Endothelial cell of umbilical vein (primary cell): ENCODE measurements at regions not wholly inside any gene's neighbourhood (a gene's known extent, or its start where the extent isn't known, plus 50 kb on each side); places are given as distances from the start of the nearest gene placed in this dataset.

Experiments
- BruUV-seq: library from RNA; stranded (reverse); fragments of 400-500 nt; replicated peaks from 2 replicates; lab custom pipeline; 2021; lab: Mats Ljungman, UMichigan
- CTCF ChIA-PET: fragments of 300-600, 350-600 bp; sonication (Branson Sonifier 250); formaldehyde crosslinking; loops from one replicate; lab custom pipeline; 2021; ENCODE audit warnings: antibody characterized with exemption, inconsistent platforms; lab: Charles Lee
- POLR2A ChIA-PET: fragments of 300-600, 350-600 bp; sonication (Branson Sonifier 250); formaldehyde crosslinking; loops from one replicate; lab custom pipeline; 2021; ENCODE audit warnings: antibody characterized with exemption, inconsistent platforms; lab: Charles Lee
- DNase-seq: peaks from one replicate; pipeline ENCODE4 v3.0.0-alpha.2; 2011; ENCODE audit warnings: low read depth, low spot score
- FAIRE-seq: peaks from 2 replicates; lab custom pipeline; 2011; peaks lifted over from hg19 to GRCh38; lab: Jason Lieb, UNC
- H2AFZ ChIP-seq: 2 replicates; pipeline ENCODE4 v1.6.0; 2012; ENCODE audit warnings: low read depth, low read length, control low read depth, inconsistent platforms
- H3K27ac ChIP-seq: 2 replicates; pipeline ENCODE4 v1.5.1; 2011; ENCODE audit warnings: low read depth, mild to moderate bottlenecking, control low read depth, low read length, moderate library complexity; ENCODE audit not compliant: insufficient read depth
- H3K27me3 ChIP-seq, 2 experiments: 2 replicates each; pipeline versions ENCODE4 v1.6.0 to v1.6.1; 2011; ENCODE audit warnings: low read length in 2 of 2, mixed read lengths in 1 of 2; ENCODE audit not compliant: control insufficient read depth in 2 of 2, insufficient read depth in 2 of 2
- H3K36me3 ChIP-seq, 2 experiments: 2 replicates in 1 of 2; 3 replicates in 1 of 2; pipeline ENCODE4 v1.5.1; 2011; ENCODE audit warnings: low read length in 2 of 2, mild to moderate bottlenecking in 1 of 2, moderate library complexity in 1 of 2; ENCODE audit not compliant: control insufficient read depth in 2 of 2, insufficient read depth in 2 of 2; ENCODE audit errors: extremely low read depth in 1 of 2
- H3K4me1 ChIP-seq: 3 replicates; pipeline ENCODE4 v1.5.1; 2011; ENCODE audit warnings: mild to moderate bottlenecking, low read length; ENCODE audit not compliant: control insufficient read depth, insufficient read depth; ENCODE audit errors: extremely low read depth
- H3K4me2 ChIP-seq: 2 replicates; pipeline ENCODE4 v1.6.1; 2011; ENCODE audit warnings: low read length, control low read depth, mixed read lengths; ENCODE audit not compliant: insufficient read depth
- H3K4me3 ChIP-seq, 3 experiments: fragments of 200-600 bp in 1 of 3; sonication (generic), shearing (Covaris generic) in 1 of 3; replicated peaks in 1 of 3; 2 replicates each; pipeline ENCODE4 v1.5.1; 2011 to 2016; ENCODE audit warnings: control low read depth in 3 of 3, low read length in 3 of 3, mild to moderate bottlenecking in 2 of 3, inconsistent platforms in 1 of 3, low read depth in 1 of 3, moderate library complexity in 1 of 3; ENCODE audit not compliant: insufficient read depth in 1 of 3
- H3K79me2 ChIP-seq: 2 replicates; pipeline ENCODE4 v1.6.0; 2012; ENCODE audit warnings: low read length, inconsistent platforms; ENCODE audit not compliant: control insufficient read depth, insufficient read depth
- H3K9ac ChIP-seq: replicated peaks from 2 replicates; pipeline ENCODE3; 2011; ENCODE audit warnings: low read length, control low read depth; ENCODE audit not compliant: insufficient read depth; ENCODE audit errors: extremely low read depth
- H3K9me1 ChIP-seq: replicated peaks from 3 replicates; pipeline ENCODE4 v1.6.0; 2011; ENCODE audit warnings: mild to moderate bottlenecking, low read length; ENCODE audit not compliant: control insufficient read depth, insufficient read depth; ENCODE audit errors: extremely low read depth
- H3K9me3 ChIP-seq: replicated peaks from 2 replicates; pipeline ENCODE4 v1.5.1; 2012; ENCODE audit warnings: low read length, inconsistent platforms; ENCODE audit not compliant: control insufficient read depth, insufficient read depth
- H4K20me1 ChIP-seq: replicated peaks from 2 replicates; pipeline ENCODE3; 2011; ENCODE audit warnings: mild to moderate bottlenecking, low read length; ENCODE audit not compliant: control insufficient read depth, insufficient read depth; ENCODE audit errors: extremely low read depth
- CTCF ChIP-seq, 2 donors: IDR thresholded peaks; 1 replicate in 1 of 2; 2 replicates in 1 of 2; pipeline ENCODE4 v1.5.1; 2011; ENCODE audit warnings: low read length in 2 of 2, mild to moderate bottlenecking in 2 of 2, moderate library complexity in 2 of 2, control low read depth in 1 of 2, inconsistent platforms in 1 of 2, low read depth in 1 of 2; ENCODE audit not compliant: insufficient read depth in 1 of 2; ENCODE audit errors: extremely low read depth in 1 of 2
- GATA2 ChIP-seq: IDR thresholded peaks from 2 replicates; pipeline ENCODE4 v1.7.0; 2011; ENCODE audit warnings: low read depth, mild to moderate bottlenecking, moderate library complexity, mixed read lengths, low read length; ENCODE audit not compliant: insufficient read length, insufficient read depth
- JUN ChIP-seq: IDR thresholded peaks from 2 replicates; pipeline ENCODE4 v1.6.1; 2011; ENCODE audit warnings: borderline replicate concordance, low read depth; ENCODE audit not compliant: insufficient read length, insufficient read depth
- MAX ChIP-seq: IDR thresholded peaks from 2 replicates; pipeline ENCODE4 v1.6.1; 2011; ENCODE audit not compliant: insufficient read depth, insufficient read length
- MYC ChIP-seq: IDR thresholded peaks from one replicate; pipeline ENCODE4 v1.6.1; 2011; ENCODE audit warnings: mild to moderate bottlenecking, low read depth, low read length
- POLR2A ChIP-seq: IDR thresholded peaks from 2 replicates; pipeline ENCODE4 v1.6.1; 2012; ENCODE audit warnings: low read depth, mild to moderate bottlenecking, control low read depth, low read length
- POLR2AphosphoS5 ChIP-seq: IDR thresholded peaks from 2 replicates; pipeline ENCODE4 v1.6.1; 2012; ENCODE audit warnings: low read depth, mild to moderate bottlenecking, control low read depth, low read length, moderate library complexity; ENCODE audit not compliant: insufficient read depth
- dilution Hi-C: fragments of 300-500 bp; cut with MboI; formaldehyde crosslinking; loops from one replicate; pipeline ENCODE4 v1.15.0; 2019; ENCODE audit warnings: low sequenced_read_pairs; ENCODE audit not compliant: extremely low pct_ligation_motif_present
- intact Hi-C: fragments of 100-400 bp; cut with micrococcal nuclease; formaldehyde crosslinking; loops from one replicate; pipeline ENCODE4 v1.10.0; 2022

GRCh38 chr5:86095092-86095491, 522.6 kb upstream of the COX7C start:
- Histone ChIP-seq H3K79me2 (no peaks in the 10 kb centered on the region), H3K36me3 (no peaks in the 10 kb centered on the region), H3K9me1 (no peaks in the 10 kb centered on the region), H3K27ac (no peak overlapping the region), H4K20me1 (no peaks in the 10 kb centered on the region), H3K9ac (no peak overlapping the region), H3K4me2 (no peak overlapping the region), H3K27me3 (no peaks in the 10 kb centered on the region), H2AFZ (no peak overlapping the region), H3K4me1 (no peaks in the 10 kb centered on the region), H3K4me3 (no peak overlapping the region), H3K9me3 (no peaks in the 10 kb centered on the region)
- ChIA-PET CTCF (no interaction called here), POLR2A (no interaction called here)
- intact Hi-C loops = no loop called here
- no peak for DNase-seq
- dilution Hi-C loops = no loop called here
- FAIRE-seq = no peak
- BruUV-seq = no TSS peak
- TF ChIP-seq MAX (no peak), JUN (no peak), POLR2AphosphoS5 (no peak), GATA2 (no peak), POLR2A (no peak), CTCF (IDR thresholded peaks at IDR 0.05; ENCODE audit: extremely low read depth in 1 of 2, insufficient read depth in 1 of 2, low read depth in 1 of 2, low read length in 2 of 2) (no peak), MYC (no peak)

- no peak for FAIRE-seq
- POLR2A ChIA-PET = no interaction called here
- TF ChIP-seq MAX (no peak), POLR2AphosphoS5 (no peak)
Measured at GRCh38 chr5:86101966-86102365, 515.8 kb upstream of the COX7C start.

More at GRCh38 chr5:86101966-86102365, 515.8 kb upstream of the COX7C start:
- Histone ChIP-seq H3K4me2 (no peak overlapping the region), H3K9ac (no peak overlapping the region), H2AFZ (no peak overlapping the region), H3K4me3 (no peak overlapping the region), H3K9me3 (peaks cover 2% of the 10 kb centered on the region), H3K79me2 (no peaks in the 10 kb centered on the region), H3K27me3 (no peaks in the 10 kb centered on the region), H3K36me3 (no peaks in the 10 kb centered on the region), H3K9me1 (no peaks in the 10 kb centered on the region), H3K27ac (no peak overlapping the region), H4K20me1 (no peaks in the 10 kb centered on the region), H3K4me1 (no peaks in the 10 kb centered on the region)
- DNase-seq = no peak
- BruUV-seq = no TSS peak
- dilution Hi-C loops = no loop called here
- intact Hi-C loops = no loop called here
- CTCF ChIA-PET = no interaction called here
